Astrocyte of the cerebellum (primary cell): ENCODE measurements at regions not wholly inside any gene's neighbourhood (a gene's known extent, or its start where the extent isn't known, plus 50 kb on each side); places are given as distances from the start of the nearest gene placed in this dataset.

ENCODE experiments used
- DNase-seq: peaks from one replicate; pipeline ENCODE4 v3.0.0-alpha.2; 2011; ENCODE audit warnings: low read depth
- H3K4me3 ChIP-seq: 2 replicates; pipeline ENCODE4 v1.5.1; 2011; ENCODE audit warnings: mild to moderate bottlenecking, low read depth, low read length, moderate library complexity
- CTCF ChIP-seq: IDR thresholded peaks from 2 replicates; pipeline ENCODE4 v1.5.1; 2012; ENCODE audit warnings: low read length, low read depth, moderate library complexity, mild to moderate bottlenecking; ENCODE audit errors: missing control alignments
- in situ Hi-C: cut with HindIII; loops from 2 replicates; pipeline ENCODE4 v1.10.0; 2017; ENCODE audit warnings: low sequenced_read_pairs

GRCh38 chr9:113807173-113808061 lies 68.7 kb upstream of the ZNF618 start:
- in situ Hi-C loops, result loop anchor here (25.0 kb wide), 1 partner anchor 205 kb away; no protein-coding TSS in a partner anchor
- H3K4me3 ChIP-seq, result no peak overlapping the region

GRCh38 chr9:113808391-113809358 lies 67.4 kb upstream of the ZNF618 start:
- H3K4me3 ChIP-seq, result no peak overlapping the region
- in situ Hi-C loops, result loop anchor here (25.0 kb wide), 1 partner anchor 204 kb away; no protein-coding TSS in a partner anchor
- TF ChIP-seq CTCF, result no peak
- peak; percentile 34 for DNase-seq

More at GRCh38 chr9:113807173-113808061, 68.7 kb upstream of the ZNF618 start:
- peak; percentile 33 for DNase-seq
- TF ChIP-seq CTCF, result peak; percentile 89

GRCh38 chr9:113817171-113817570 lies 58.9 kb upstream of the ZNF618 start:
- no peak for DNase-seq
- H3K4me3 ChIP-seq, result no peak overlapping the region
- no peak for TF ChIP-seq CTCF
- in situ Hi-C loops, result loop anchor here (25.0 kb wide), 1 partner anchor 195 kb away; no protein-coding TSS in a partner anchor

GRCh38 chr9:113818391-113818790 lies 57.7 kb upstream of the ZNF618 start:
- no peak for TF ChIP-seq CTCF
- in situ Hi-C loops, result loop anchor here (25.0 kb wide), 1 partner anchor 194 kb away; no protein-coding TSS in a partner anchor
- H3K4me3 ChIP-seq, result no peak overlapping the region
- DNase-seq, result no peak

- in situ Hi-C loops, result loop anchor here (25.0 kb wide), 1 partner anchor 190 kb away; no protein-coding TSS in a partner anchor
- no peak overlapping the region for H3K4me3 ChIP-seq
- no peak for TF ChIP-seq CTCF
- DNase-seq, result no peak
These were observed 53.8 kb upstream of the ZNF618 start for GRCh38 chr9:113822315-113822714.

- no peak overlapping the region for H3K4me3 ChIP-seq
- in situ Hi-C loops, result loop anchor here (25.0 kb wide), 1 partner anchor 189 kb away; no protein-coding TSS in a partner anchor
- TF ChIP-seq CTCF, result no peak
- no peak for DNase-seq
These were observed 52.7 kb upstream of the ZNF618 start for GRCh38 chr9:113823421-113823820.
